Glutamatergic neuron (in vitro differentiated cells): ENCODE measurements at regions not wholly inside any gene's neighbourhood (a gene's known extent, or its start where the extent isn't known, plus 50 kb on each side); places are given as distances from the start of the nearest gene placed in this dataset.

ENCODE experiments used
- DNase-seq: peaks from one replicate; pipeline ENCODE4 v3.0.0; 2022
- H3K27ac Mint-ChIP-seq: one replicate; pipeline ENCODE4 v1.8.0; 2020; ENCODE audit warnings: mild to moderate bottlenecking, mixed read lengths, inconsistent platforms; ENCODE audit not compliant: unreplicated experiment
- H3K27me3 Mint-ChIP-seq: one replicate; pipeline ENCODE4 v1.8.0; 2020; ENCODE audit warnings: mild to moderate bottlenecking, moderate library complexity, mixed read lengths, inconsistent platforms; ENCODE audit not compliant: unreplicated experiment
- H3K36me3 Mint-ChIP-seq: one replicate; pipeline ENCODE4 v1.8.0; 2020; ENCODE audit warnings: mild to moderate bottlenecking, mixed read lengths, inconsistent platforms; ENCODE audit not compliant: unreplicated experiment
- H3K4me1 Mint-ChIP-seq: one replicate; pipeline ENCODE4 v1.8.0; 2020; ENCODE audit warnings: mild to moderate bottlenecking, low read depth, mixed read lengths, inconsistent platforms; ENCODE audit not compliant: unreplicated experiment
- H3K4me3 Mint-ChIP-seq: one replicate; pipeline ENCODE4 v1.8.0; 2020; ENCODE audit warnings: mild to moderate bottlenecking, mixed read lengths, inconsistent platforms; ENCODE audit not compliant: unreplicated experiment
- H3K9me3 Mint-ChIP-seq: one replicate; pipeline ENCODE4 v1.8.0; 2020; ENCODE audit warnings: mild to moderate bottlenecking, moderate library complexity, mixed read lengths, inconsistent platforms; ENCODE audit not compliant: unreplicated experiment
- CTCF ChIP-seq: fragments of 200-600 bp; sonication (generic); IDR thresholded peaks from one replicate; pipeline ENCODE4 v1.5.0; 2021; ENCODE audit not compliant: partially characterized antibody, unreplicated experiment

- Mint-ChIP-seq H3K36me3 (peaks cover 21% of the 10 kb centered on the region), H3K27me3 (peaks cover 4% of the 10 kb centered on the region), H3K9me3 (peaks cover 20% of the 10 kb centered on the region), H3K27ac (no peak overlapping the region), H3K4me1 (no peaks in the 10 kb centered on the region), H3K4me3 (no peak overlapping the region)
- no peak for DNase-seq
- TF ChIP-seq CTCF: no peak
These were observed 85.7 kb downstream of the B3GNT2 start for GRCh38 chr2:62281663-62282062.

- Mint-ChIP-seq H3K27me3 (peaks cover 5% of the 10 kb centered on the region), H3K4me1 (no peaks in the 10 kb centered on the region), H3K27ac (no peak overlapping the region), H3K4me3 (no peak overlapping the region), H3K36me3 (peaks cover 17% of the 10 kb centered on the region), H3K9me3 (peaks cover 20% of the 10 kb centered on the region)
- DNase-seq: no peak
- no peak for TF ChIP-seq CTCF
These were observed 81.8 kb downstream of the B3GNT2 start for GRCh38 chr2:62277688-62278087.
